Glutamatergic neuron (in vitro differentiated cells): ENCODE measurements at regions not wholly inside any gene's neighbourhood (a gene's known extent, or its start where the extent isn't known, plus 50 kb on each side); places are given as distances from the start of the nearest gene placed in this dataset.
"Not testable (repeated sequence)": the region's sequence is repeated elsewhere in the genome, so short reads cannot be mapped to it uniquely, and the experiment has no call there.

ENCODE experiments used
- DNase-seq: peaks from one replicate; pipeline ENCODE4 v3.0.0; 2022
- H3K27ac Mint-ChIP-seq: one replicate; pipeline ENCODE4 v1.8.0; 2020; ENCODE audit warnings: mild to moderate bottlenecking, mixed read lengths, inconsistent platforms; ENCODE audit not compliant: unreplicated experiment
- H3K27me3 Mint-ChIP-seq: one replicate; pipeline ENCODE4 v1.8.0; 2020; ENCODE audit warnings: mild to moderate bottlenecking, moderate library complexity, mixed read lengths, inconsistent platforms; ENCODE audit not compliant: unreplicated experiment
- H3K36me3 Mint-ChIP-seq: one replicate; pipeline ENCODE4 v1.8.0; 2020; ENCODE audit warnings: mild to moderate bottlenecking, mixed read lengths, inconsistent platforms; ENCODE audit not compliant: unreplicated experiment
- H3K4me1 Mint-ChIP-seq: one replicate; pipeline ENCODE4 v1.8.0; 2020; ENCODE audit warnings: mild to moderate bottlenecking, low read depth, mixed read lengths, inconsistent platforms; ENCODE audit not compliant: unreplicated experiment
- H3K4me3 Mint-ChIP-seq: one replicate; pipeline ENCODE4 v1.8.0; 2020; ENCODE audit warnings: mild to moderate bottlenecking, mixed read lengths, inconsistent platforms; ENCODE audit not compliant: unreplicated experiment
- H3K9me3 Mint-ChIP-seq: one replicate; pipeline ENCODE4 v1.8.0; 2020; ENCODE audit warnings: mild to moderate bottlenecking, moderate library complexity, mixed read lengths, inconsistent platforms; ENCODE audit not compliant: unreplicated experiment
- CTCF ChIP-seq: fragments of 200-600 bp; sonication (generic); IDR thresholded peaks from one replicate; pipeline ENCODE4 v1.5.0; 2021; ENCODE audit not compliant: partially characterized antibody, unreplicated experiment

GRCh38 chr7:47180516-47180826, 401.4 kb downstream of the TNS3 start:
- peaks cover 8% of the 10 kb centered on the region for H3K27me3 Mint-ChIP-seq
- H3K4me3 Mint-ChIP-seq: peak overlapping the region; percentile 67
- H3K4me1 Mint-ChIP-seq: peaks cover 36% of the 10 kb centered on the region
- no peak for TF ChIP-seq CTCF
- DNase-seq: no peak
- H3K27ac Mint-ChIP-seq: peak overlapping the region; percentile 68
- H3K36me3 Mint-ChIP-seq: peaks cover 16% of the 10 kb centered on the region
- peaks cover 9% of the 10 kb centered on the region for H3K9me3 Mint-ChIP-seq

GRCh38 chr7:47179812-47180515, 401.9 kb downstream of the TNS3 start:
- peak overlapping the region; percentile 85 for H3K27ac Mint-ChIP-seq
- H3K4me3 Mint-ChIP-seq: peak overlapping the region; percentile 67

GRCh38 chr7:47172602-47173539, 409.0 kb downstream of the TNS3 start:
- H3K36me3 Mint-ChIP-seq: peaks cover 14% of the 10 kb centered on the region
- not testable (repeated sequence) for H3K9me3 Mint-ChIP-seq, DNase-seq, H3K27ac Mint-ChIP-seq, H3K4me1 Mint-ChIP-seq, H3K4me3 Mint-ChIP-seq, H3K27me3 Mint-ChIP-seq

More at GRCh38 chr7:47179812-47180515, 401.9 kb downstream of the TNS3 start:
- Mint-ChIP-seq H3K9me3 (peaks cover 9% of the 10 kb centered on the region), H3K27me3 (peaks cover 8% of the 10 kb centered on the region), H3K4me1 (peaks cover 36% of the 10 kb centered on the region), H3K36me3 (peaks cover 16% of the 10 kb centered on the region)
- peak; percentile 75 for DNase-seq
- peak; percentile 58 for TF ChIP-seq CTCF

GRCh38 chr7:47170516-47170915, 411.4 kb downstream of the TNS3 start:
- no peak overlapping the region for H3K27ac Mint-ChIP-seq
- no peaks in the 10 kb centered on the region for H3K4me1 Mint-ChIP-seq
- H3K9me3 Mint-ChIP-seq: no peaks in the 10 kb centered on the region
- DNase-seq: no peak
- TF ChIP-seq CTCF: no peak
- peaks cover 2% of the 10 kb centered on the region for H3K27me3 Mint-ChIP-seq
- no peak overlapping the region for H3K4me3 Mint-ChIP-seq
- no peaks in the 10 kb centered on the region for H3K36me3 Mint-ChIP-seq

- peaks cover 3% of the 10 kb centered on the region for H3K4me1 Mint-ChIP-seq
- no peaks in the 10 kb centered on the region for H3K27me3 Mint-ChIP-seq
- DNase-seq: no peak
- no peaks in the 10 kb centered on the region for H3K9me3 Mint-ChIP-seq
- H3K27ac Mint-ChIP-seq: no peak overlapping the region
- H3K4me3 Mint-ChIP-seq: no peak overlapping the region
- no peak for TF ChIP-seq CTCF
- peaks cover 5% of the 10 kb centered on the region for H3K36me3 Mint-ChIP-seq
Measured at GRCh38 chr7:47154791-47155190, 427.1 kb downstream of the TNS3 start.
